ENCODE measurements at regions not wholly inside any gene's neighbourhood (a gene's known extent, or its start where the extent isn't known, plus 50 kb on each side); places are given as distances from the start of the nearest gene placed in this dataset.

- no peaks in the 10 kb centered on the region for H3K36me3 ChIP-seq (ENCODE audit: control insufficient read depth in 2 of 2, insufficient read depth in 2 of 2, low read length in 1 of 2)
- H3K4me3 ChIP-seq (ENCODE audit: low read depth in 1 of 2, low read length in 2 of 2) = no peak overlapping the region
- H3K4me1 ChIP-seq (ENCODE audit: control insufficient read depth in 2 of 2, insufficient read depth in 2 of 2, low read length in 1 of 2) = peaks cover 0 to 9% of the 10 kb centered on the region in 2 donors
- no peaks in the 10 kb centered on the region for H3K9me3 ChIP-seq (ENCODE audit: control insufficient read depth in 2 of 2, insufficient read depth in 1 of 2, low read depth in 1 of 2, low read length in 1 of 2)
- H3K27me3 ChIP-seq (ENCODE audit: control insufficient read depth in 1 of 2, insufficient read depth in 2 of 2, low read length in 2 of 2) = no peaks in the 10 kb centered on the region
- 83 to 92% methylated on average over 5 of the region's 5 CpGs for WGBS, 2 donors
- H3K27ac ChIP-seq (ENCODE audit: low read depth in 2 of 2, low read length in 1 of 2) = peak overlapping the region in 1 of 2 donors; percentile 16
These were observed 61.5 kb upstream of the CPEB4 start for GRCh38 chr5:173826428-173827350.

GRCh38 chr5:173828952-173829351, 59.2 kb upstream of the CPEB4 start:
- no peak overlapping the region for H3K27ac ChIP-seq (ENCODE audit: low read depth in 2 of 2, low read length in 1 of 2)
- WGBS, 2 donors = 94% methylated on average over 1 of the region's 1 CpG
- peaks cover 0 to 7% of the 10 kb centered on the region in 2 donors for H3K4me1 ChIP-seq (ENCODE audit: control insufficient read depth in 2 of 2, insufficient read depth in 2 of 2, low read length in 1 of 2)
- H3K9me3 ChIP-seq (ENCODE audit: control insufficient read depth in 2 of 2, insufficient read depth in 1 of 2, low read depth in 1 of 2, low read length in 1 of 2) = no peaks in the 10 kb centered on the region
- no peaks in the 10 kb centered on the region for H3K27me3 ChIP-seq (ENCODE audit: control insufficient read depth in 1 of 2, insufficient read depth in 2 of 2, low read length in 2 of 2)
- no peak overlapping the region for H3K4me3 ChIP-seq (ENCODE audit: low read depth in 1 of 2, low read length in 2 of 2)
- no peaks in the 10 kb centered on the region for H3K36me3 ChIP-seq (ENCODE audit: control insufficient read depth in 2 of 2, insufficient read depth in 2 of 2, low read length in 1 of 2)

GRCh38 chr5:173829826-173830225, 58.3 kb upstream of the CPEB4 start:
- Histone ChIP-seq H3K9me3 (ENCODE audit: control insufficient read depth in 2 of 2, insufficient read depth in 1 of 2, low read depth in 1 of 2, low read length in 1 of 2) (no peaks in the 10 kb centered on the region), H3K27ac (ENCODE audit: low read depth in 2 of 2, low read length in 1 of 2) (peak overlapping the region; percentile 60 to 63), H3K4me1 (ENCODE audit: control insufficient read depth in 2 of 2, insufficient read depth in 2 of 2, low read length in 1 of 2) (peaks cover 0 to 7% of the 10 kb centered on the region in 2 donors), H3K27me3 (ENCODE audit: control insufficient read depth in 1 of 2, insufficient read depth in 2 of 2, low read length in 2 of 2) (no peaks in the 10 kb centered on the region), H3K36me3 (ENCODE audit: control insufficient read depth in 2 of 2, insufficient read depth in 2 of 2, low read length in 1 of 2) (no peaks in the 10 kb centered on the region), H3K4me3 (ENCODE audit: low read depth in 1 of 2, low read length in 2 of 2) (no peak overlapping the region)
- 53 to 55% methylated on average over 5 of the region's 5 CpGs for WGBS, 2 donors

GRCh38 chr5:173830421-173830820, 57.7 kb upstream of the CPEB4 start:
- 61 to 71% methylated on average over 1 of the region's 1 CpG for WGBS, 2 donors
- Histone ChIP-seq H3K9me3 (ENCODE audit: control insufficient read depth in 2 of 2, insufficient read depth in 1 of 2, low read depth in 1 of 2, low read length in 1 of 2) (no peaks in the 10 kb centered on the region), H3K27me3 (ENCODE audit: control insufficient read depth in 1 of 2, insufficient read depth in 2 of 2, low read length in 2 of 2) (no peaks in the 10 kb centered on the region), H3K27ac (ENCODE audit: low read depth in 2 of 2, low read length in 1 of 2) (peak overlapping the region in 1 of 2 donors; percentile 60), H3K36me3 (ENCODE audit: control insufficient read depth in 2 of 2, insufficient read depth in 2 of 2, low read length in 1 of 2) (no peaks in the 10 kb centered on the region), H3K4me1 (ENCODE audit: control insufficient read depth in 2 of 2, insufficient read depth in 2 of 2, low read length in 1 of 2) (peaks cover 0 to 3% of the 10 kb centered on the region in 2 donors), H3K4me3 (ENCODE audit: low read depth in 1 of 2, low read length in 2 of 2) (no peak overlapping the region)

GRCh38 chr5:173831196-173831914, 56.8 kb upstream of the CPEB4 start:
- no peak overlapping the region for H3K27ac ChIP-seq (ENCODE audit: low read depth in 2 of 2, low read length in 1 of 2)
- no peaks in the 10 kb centered on the region for H3K9me3 ChIP-seq (ENCODE audit: control insufficient read depth in 2 of 2, insufficient read depth in 1 of 2, low read depth in 1 of 2, low read length in 1 of 2)
- no peaks in the 10 kb centered on the region for H3K27me3 ChIP-seq (ENCODE audit: control insufficient read depth in 1 of 2, insufficient read depth in 2 of 2, low read length in 2 of 2)
- no peak overlapping the region for H3K4me3 ChIP-seq (ENCODE audit: low read depth in 1 of 2, low read length in 2 of 2)
- WGBS, 2 donors = 95% methylated on average over 5 of the region's 5 CpGs
- no peaks in the 10 kb centered on the region for H3K36me3 ChIP-seq (ENCODE audit: control insufficient read depth in 2 of 2, insufficient read depth in 2 of 2, low read length in 1 of 2)
- peaks cover 0 to under 1% of the 10 kb centered on the region in 2 donors for H3K4me1 ChIP-seq (ENCODE audit: control insufficient read depth in 2 of 2, insufficient read depth in 2 of 2, low read length in 1 of 2)

- no peaks in the 10 kb centered on the region for H3K27me3 ChIP-seq (ENCODE audit: control insufficient read depth in 1 of 2, insufficient read depth in 2 of 2, low read length in 2 of 2)
- H3K27ac ChIP-seq (ENCODE audit: low read depth in 2 of 2, low read length in 1 of 2) = no peak overlapping the region
- H3K9me3 ChIP-seq (ENCODE audit: control insufficient read depth in 2 of 2, insufficient read depth in 1 of 2, low read depth in 1 of 2, low read length in 1 of 2) = no peaks in the 10 kb centered on the region
- no peaks in the 10 kb centered on the region for H3K36me3 ChIP-seq (ENCODE audit: control insufficient read depth in 2 of 2, insufficient read depth in 2 of 2, low read length in 1 of 2)
- 96% methylated on average over 7 of the region's 7 CpGs for whole genome bisulfite sequencing, 2 donors
- peaks cover 0 to 2% of the 10 kb centered on the region in 2 donors for H3K4me1 ChIP-seq (ENCODE audit: control insufficient read depth in 2 of 2, insufficient read depth in 2 of 2, low read length in 1 of 2)
- H3K4me3 ChIP-seq (ENCODE audit: low read depth in 1 of 2, low read length in 2 of 2) = no peak overlapping the region
These were observed 55.8 kb upstream of the CPEB4 start for GRCh38 chr5:173832386-173832785.

GRCh38 chr5:173833196-173833985, 54.8 kb upstream of the CPEB4 start:
- H3K36me3 ChIP-seq (ENCODE audit: control insufficient read depth in 2 of 2, insufficient read depth in 2 of 2, low read length in 1 of 2) = no peaks in the 10 kb centered on the region
- H3K27me3 ChIP-seq (ENCODE audit: control insufficient read depth in 1 of 2, insufficient read depth in 2 of 2, low read length in 2 of 2) = no peaks in the 10 kb centered on the region
- H3K4me1 ChIP-seq (ENCODE audit: control insufficient read depth in 2 of 2, insufficient read depth in 2 of 2, low read length in 1 of 2) = peaks cover 0 to 2% of the 10 kb centered on the region in 2 donors
- 57% methylated on average over 13 of the region's 13 CpGs for WGBS, 2 donors
- no peak overlapping the region for H3K27ac ChIP-seq (ENCODE audit: low read depth in 2 of 2, low read length in 1 of 2)
- no peak overlapping the region for H3K4me3 ChIP-seq (ENCODE audit: low read depth in 1 of 2, low read length in 2 of 2)
- no peaks in the 10 kb centered on the region for H3K9me3 ChIP-seq (ENCODE audit: control insufficient read depth in 2 of 2, insufficient read depth in 1 of 2, low read depth in 1 of 2, low read length in 1 of 2)

- Histone ChIP-seq H3K9me3 (ENCODE audit: control insufficient read depth in 2 of 2, insufficient read depth in 1 of 2, low read depth in 1 of 2, low read length in 1 of 2) (no peaks in the 10 kb centered on the region), H3K4me1 (ENCODE audit: control insufficient read depth in 2 of 2, insufficient read depth in 2 of 2, low read length in 1 of 2) (peaks cover 0 to 2% of the 10 kb centered on the region in 2 donors), H3K27me3 (ENCODE audit: control insufficient read depth in 1 of 2, insufficient read depth in 2 of 2, low read length in 2 of 2) (no peaks in the 10 kb centered on the region), H3K4me3 (ENCODE audit: low read depth in 1 of 2, low read length in 2 of 2) (no peak overlapping the region), H3K36me3 (ENCODE audit: control insufficient read depth in 2 of 2, insufficient read depth in 2 of 2, low read length in 1 of 2) (no peaks in the 10 kb centered on the region), H3K27ac (ENCODE audit: low read depth in 2 of 2, low read length in 1 of 2) (no peak overlapping the region)
- WGBS, 2 donors = 68 to 77% methylated on average over 7 of the region's 7 CpGs
These were observed 53.9 kb upstream of the CPEB4 start for GRCh38 chr5:173834071-173834771.

GRCh38 chr5:173835131-173835530, 53.0 kb upstream of the CPEB4 start:
- Histone ChIP-seq H3K4me3 (ENCODE audit: low read depth in 1 of 2, low read length in 2 of 2) (no peak overlapping the region), H3K27ac (ENCODE audit: low read depth in 2 of 2, low read length in 1 of 2) (peak overlapping the region in 1 of 2 donors; percentile 0), H3K27me3 (ENCODE audit: control insufficient read depth in 1 of 2, insufficient read depth in 2 of 2, low read length in 2 of 2) (no peaks in the 10 kb centered on the region), H3K36me3 (ENCODE audit: control insufficient read depth in 2 of 2, insufficient read depth in 2 of 2, low read length in 1 of 2) (no peaks in the 10 kb centered on the region), H3K4me1 (ENCODE audit: control insufficient read depth in 2 of 2, insufficient read depth in 2 of 2, low read length in 1 of 2) (peaks cover 0 to 2% of the 10 kb centered on the region in 2 donors), H3K9me3 (ENCODE audit: control insufficient read depth in 2 of 2, insufficient read depth in 1 of 2, low read depth in 1 of 2, low read length in 1 of 2) (no peaks in the 10 kb centered on the region)
- 90 to 92% methylated on average over 3 of the region's 3 CpGs for WGBS, 2 donors

Data from esophagus (tissue), 2 donors.